CMK (cell line): ENCODE measurements at regions not wholly inside any gene's neighbourhood (a gene's known extent, or its start where the extent isn't known, plus 50 kb on each side); places are given as distances from the start of the nearest gene placed in this dataset.
"Not testable (repeated sequence)": the region's sequence is repeated elsewhere in the genome, so short reads cannot be mapped to it uniquely, and the experiment has no call there.

Source experiments
- DNase-seq: peaks from one replicate; pipeline ENCODE4 v3.0.0-alpha.2; 2010; ENCODE audit warnings: low read depth

DNA sequence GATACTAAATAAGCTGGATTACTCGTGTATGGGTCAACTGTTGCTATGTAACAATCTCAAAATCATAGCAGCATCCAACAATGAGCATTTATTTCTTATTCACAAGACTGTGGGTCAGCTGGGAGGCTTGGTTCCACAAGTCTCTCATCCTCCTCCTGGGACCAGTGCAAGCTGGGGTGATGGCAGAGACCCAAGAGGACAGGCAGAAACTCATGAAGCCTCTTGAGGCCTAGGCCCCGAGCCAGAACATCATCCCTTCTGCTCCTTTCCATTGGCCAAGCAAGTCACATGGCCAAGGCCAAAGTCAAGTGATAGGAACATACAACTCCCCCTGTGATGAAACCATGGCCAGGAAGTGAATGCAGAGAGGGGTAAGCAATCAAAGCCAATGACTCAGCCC is 422.1 kb downstream of the BCOR start:
- DNase-seq, result no peak

DNA sequence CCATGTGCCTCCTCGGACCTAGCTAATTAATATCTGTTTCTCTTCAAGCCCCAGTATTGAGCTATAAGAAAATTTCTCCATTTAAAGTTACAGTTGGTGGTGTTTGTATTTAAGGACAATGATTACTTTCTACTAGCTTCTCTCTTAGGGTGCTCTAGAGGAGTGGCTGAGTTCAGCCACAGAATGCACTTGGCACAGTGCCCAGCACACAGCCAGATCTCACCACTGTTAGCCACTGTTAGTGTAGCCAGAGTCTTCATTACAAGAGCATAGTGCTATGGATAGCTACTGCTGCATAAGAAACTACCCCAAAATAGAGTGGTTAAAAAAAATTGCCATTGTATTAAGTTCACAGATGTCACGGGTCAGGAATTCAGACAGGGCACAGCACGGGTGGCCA is 421.3 kb downstream of the BCOR start:
- DNase-seq, result no peak

DNA sequence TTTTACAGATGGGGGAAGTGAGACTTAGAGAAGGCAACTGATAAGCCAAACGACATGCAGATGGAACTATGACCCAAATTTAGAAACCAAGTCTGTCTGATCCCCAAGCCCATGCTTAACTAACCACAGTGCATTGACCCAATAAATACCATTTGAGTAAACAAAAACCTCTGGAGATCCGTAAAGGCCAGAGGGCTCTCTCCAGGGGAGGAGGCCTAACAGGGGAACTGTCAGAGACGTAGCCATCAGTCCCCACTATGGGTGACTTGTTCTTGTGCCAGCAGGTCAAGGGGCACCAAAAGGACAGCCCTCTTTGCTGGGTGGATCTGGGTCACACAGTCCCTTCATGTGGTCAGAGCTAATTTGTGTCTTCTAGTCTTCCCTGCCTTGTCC is 420.2 kb downstream of the BCOR start:
- DNase-seq, result no peak

DNA sequence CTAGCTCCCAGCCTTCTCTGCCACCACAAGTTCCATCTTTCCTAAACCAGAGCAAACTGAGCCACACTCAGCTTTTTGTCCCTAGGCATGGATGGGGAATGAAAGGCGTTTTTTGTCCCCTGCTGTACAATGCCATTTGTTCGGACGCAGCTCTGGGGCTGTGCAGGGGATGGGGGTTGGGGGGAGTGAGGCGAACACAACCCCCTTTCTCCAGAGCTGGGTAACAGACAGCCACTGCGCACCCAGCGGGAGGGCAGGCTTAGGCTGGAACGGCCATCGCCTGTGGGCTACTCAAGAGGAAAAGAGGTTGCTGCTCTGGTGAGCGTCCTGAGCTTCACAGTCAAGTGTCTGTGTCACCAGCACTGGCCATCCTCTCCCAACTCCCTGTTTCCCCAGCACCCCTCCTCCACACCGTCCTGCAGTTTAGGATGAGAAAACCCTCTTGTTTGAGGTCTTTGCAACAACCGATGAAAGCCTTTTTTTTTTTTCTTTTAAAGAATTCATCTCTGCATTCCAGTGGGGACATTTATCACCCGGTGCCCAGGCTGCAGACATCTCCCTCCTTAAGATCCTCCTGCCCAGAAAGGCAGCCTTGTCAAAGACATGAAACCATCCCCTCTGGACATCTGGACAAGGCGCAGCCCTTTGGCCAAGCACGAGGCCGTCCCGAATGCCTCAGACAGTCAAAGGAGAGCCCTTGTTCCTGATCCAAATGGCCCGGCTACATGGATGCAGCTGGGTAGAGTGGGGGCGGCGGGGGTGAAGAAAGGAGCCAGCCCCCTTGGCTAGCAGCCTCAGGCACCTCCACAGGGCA is 419.6 kb downstream of the BCOR start:
- DNase-seq, result no peak

DNA sequence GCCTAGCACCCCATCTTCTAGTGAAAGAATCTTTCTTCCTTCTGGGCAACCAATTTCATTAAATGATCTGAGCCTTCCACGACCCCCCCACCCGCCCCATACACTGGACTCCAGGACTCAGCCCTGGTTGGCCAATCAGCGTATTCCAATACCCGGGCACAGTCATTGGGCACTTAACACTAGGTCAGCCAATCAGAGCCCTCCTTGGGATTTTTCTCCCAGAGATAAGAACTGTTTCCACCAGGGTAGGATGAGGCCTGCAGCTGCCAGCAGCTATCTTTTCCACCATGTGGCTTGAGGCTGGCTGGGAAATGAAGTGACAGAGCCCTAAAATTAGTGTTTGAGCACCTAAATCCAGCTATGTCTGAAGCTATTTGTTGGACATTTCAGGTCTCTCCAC is 418.8 kb downstream of the BCOR start:
- DNase-seq, result no peak

DNA sequence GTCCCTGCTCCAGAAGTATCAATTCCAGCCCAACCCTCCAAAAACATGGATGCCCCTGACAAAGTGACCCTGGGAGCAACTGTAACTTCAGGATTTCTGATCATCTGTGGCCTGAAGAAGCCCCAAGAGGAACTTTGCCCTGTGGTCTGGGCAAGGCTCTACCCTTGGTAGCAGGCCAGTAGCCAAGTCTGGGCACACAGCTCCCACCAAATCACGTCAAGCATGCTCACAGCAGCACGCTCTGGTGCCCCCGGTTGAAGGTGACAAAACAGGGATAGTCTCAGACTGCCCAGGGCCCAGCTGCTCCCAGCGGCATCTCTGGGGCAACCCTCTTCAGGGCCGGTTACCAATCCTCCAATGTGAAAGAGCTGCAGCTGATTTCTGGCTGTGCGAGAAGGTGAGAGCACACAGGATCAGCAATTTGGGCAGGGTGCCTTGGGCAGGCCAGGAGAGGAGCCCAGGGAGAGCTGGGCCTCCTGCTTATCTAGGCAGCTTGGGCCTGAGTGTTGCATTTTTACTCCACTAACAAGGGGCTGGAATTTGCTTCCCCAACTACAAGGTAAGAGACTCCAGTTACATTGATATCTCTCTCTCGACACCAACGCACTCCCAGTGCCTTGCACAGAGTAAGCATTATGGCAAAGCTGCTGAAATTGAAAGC is 418.1 kb downstream of the BCOR start:
- DNase-seq, result no peak

DNA sequence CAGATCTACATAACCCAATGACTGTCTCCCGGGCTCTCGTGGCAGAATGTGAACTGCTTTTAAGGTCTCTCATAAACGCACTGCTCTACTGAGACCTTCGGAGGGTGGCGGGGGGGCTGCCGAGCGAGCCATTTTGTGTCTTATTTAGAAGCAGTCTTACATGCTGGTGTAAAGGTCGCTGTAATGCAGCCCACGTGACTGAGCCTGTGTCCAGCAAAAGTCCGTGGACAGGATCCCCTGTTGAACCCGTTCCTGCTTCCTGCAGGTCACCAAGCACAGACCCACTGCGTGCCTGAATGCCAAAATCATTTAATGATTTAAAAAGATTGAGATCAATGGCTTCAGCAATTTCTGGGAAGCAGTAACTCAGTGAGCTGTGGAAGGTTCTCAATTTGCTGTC is 415.9 kb downstream of the BCOR start:
- no peak for DNase-seq

DNA sequence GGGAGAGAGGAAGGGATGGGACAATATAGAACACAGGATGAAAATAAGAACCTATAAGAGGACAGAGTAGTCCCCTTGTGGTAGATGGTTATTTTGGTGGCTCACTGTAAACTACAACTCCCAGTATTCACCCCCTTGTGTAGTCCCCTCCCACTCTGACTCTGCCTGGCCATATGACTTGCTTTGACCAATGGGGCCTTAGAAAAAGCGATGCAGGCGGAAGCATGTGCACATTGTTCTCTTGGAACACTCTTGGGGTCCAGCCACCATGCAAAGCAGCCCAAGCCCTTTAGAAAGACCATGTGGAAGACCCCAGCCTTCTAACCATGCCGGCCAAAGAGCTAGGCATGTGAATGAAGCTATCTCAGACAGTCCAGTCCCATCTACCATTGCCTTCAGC is 415.0 kb downstream of the BCOR start:
- no peak for DNase-seq

DNA sequence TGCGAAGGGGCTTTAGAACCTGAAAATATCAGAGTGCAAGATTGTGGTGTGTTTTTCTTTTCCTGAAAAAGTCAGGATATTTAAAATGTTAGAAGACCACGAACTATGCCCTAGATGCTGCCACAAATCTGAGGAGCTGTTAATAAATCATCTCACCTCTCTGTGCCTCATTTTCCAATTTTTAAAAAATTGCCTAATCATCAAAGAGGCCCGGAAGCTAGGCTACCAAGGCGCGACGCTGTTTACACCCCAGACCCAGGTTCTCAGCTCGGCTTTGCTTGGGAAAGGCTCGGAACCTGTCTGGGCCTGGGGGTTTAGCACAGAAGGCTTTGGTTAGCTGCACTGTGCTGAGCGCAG is 409.6 kb downstream of the BCOR start:
- DNase-seq, result no peak

DNA sequence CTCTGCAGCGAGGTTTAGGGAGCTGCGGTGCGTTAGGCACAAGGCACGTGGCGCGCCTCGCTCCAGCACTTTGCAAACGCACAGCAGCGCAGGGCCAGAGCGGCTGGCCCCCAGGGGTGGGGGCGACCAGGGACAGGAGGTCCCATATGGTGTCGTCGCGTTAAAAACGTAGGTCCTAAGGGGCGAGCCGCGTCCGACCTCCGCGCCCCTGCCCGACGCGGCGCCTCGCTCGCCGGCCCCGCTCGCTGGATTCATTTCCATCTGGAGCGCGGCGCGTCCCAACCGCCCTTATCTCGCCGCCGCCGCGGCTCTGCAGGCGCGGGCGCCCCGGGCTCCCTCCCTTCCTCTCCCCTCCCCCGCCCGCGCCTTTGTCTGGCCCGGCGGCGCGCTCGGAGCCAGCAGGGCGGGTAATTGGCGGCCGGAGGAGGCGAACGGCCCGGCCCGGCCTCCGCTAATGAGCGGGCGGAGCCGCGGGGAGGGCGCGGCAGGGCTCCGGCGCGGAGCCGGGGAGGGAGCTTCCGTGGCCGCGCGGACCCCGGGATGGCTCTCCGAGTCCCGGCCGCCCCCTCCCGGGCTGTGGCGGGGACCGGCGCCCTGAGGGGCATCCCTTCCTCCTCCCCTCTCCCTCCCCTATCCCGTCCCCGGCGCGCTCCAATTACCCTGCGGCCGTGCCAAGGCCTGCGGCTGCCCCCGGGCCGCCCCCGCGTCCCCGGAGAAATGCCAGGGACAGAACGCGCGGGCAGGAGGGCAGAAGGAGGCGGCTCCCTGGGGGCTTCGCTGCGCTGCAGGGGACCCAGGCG is 409.0 kb downstream of the BCOR start:
- peak; percentile 12 for DNase-seq

DNA sequence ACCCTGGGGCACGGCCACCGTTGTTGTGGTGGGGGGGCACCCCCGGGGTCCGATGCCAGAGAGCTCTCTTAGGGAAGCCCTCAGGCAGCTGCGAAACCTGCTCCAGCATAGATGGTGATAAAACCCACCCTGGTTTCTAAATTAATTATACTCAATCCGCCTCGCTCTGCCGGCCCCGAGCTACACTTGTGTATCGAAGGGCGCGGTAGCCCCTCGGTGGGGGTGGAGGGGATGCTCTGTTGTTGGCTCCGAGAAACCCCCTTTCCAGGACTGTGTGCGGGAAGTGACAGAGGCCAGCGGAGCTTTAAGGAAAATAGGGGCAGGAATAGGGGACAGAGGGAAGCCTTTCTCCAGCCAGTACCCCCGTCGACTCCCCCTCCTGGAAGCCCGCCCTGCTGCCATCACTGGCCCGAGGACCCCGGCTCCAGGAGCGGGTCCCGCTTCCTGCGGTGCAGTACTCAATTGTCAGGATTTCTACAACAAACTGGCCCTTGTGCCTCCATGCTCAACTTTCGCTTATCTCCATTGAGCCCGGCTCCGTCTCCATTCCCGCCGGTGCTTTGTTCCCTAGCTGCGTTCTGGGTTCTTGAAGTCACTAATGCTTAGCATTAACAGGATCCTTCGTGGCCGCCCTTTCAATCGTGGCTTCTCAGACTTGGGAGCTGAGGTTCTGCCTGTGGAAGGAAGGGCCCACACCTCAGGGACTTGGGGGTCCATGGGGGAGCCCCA is 408.2 kb downstream of the BCOR start:
- DNase-seq, result no peak

DNA sequence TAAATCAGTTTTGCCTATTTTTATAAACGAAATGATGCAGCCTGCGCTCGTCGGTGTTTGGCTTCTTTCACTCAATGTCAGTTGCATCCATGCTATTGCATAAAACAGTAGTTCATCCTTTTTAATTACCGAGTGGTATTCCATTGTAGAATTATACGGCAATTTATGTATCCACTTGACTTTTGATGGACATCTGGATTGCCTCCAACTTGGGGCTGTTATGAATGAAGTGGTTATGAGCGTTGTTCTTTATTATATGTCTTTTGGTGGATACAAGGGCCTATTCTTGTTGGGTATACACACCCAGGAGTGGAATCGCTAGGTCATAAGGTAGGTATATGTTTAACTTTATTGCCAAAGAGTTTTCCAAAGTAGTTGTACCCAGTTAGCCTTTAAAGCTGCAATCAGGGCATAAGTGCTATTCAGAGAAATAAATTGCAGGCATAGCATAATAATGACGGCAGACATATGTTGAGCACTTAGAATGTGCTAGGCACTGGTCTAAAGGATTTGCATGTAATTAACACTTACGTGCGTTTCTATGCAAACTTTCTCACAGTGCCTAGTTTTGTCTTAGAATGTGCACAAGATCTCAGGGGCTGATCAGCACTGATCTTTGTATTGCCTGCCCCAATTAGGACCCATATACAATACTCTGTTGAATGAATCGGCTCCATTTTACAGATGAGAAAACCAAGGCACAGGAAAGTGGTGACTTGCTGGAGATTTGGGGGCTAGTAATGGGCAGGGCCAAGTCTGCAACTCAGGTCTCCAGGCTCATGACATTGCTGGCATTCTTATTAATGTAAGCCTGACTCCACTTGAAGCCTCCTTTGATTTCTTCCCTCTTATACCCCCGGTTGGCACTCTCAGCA is 407.0 kb downstream of the BCOR start:
- no peak for DNase-seq

DNA sequence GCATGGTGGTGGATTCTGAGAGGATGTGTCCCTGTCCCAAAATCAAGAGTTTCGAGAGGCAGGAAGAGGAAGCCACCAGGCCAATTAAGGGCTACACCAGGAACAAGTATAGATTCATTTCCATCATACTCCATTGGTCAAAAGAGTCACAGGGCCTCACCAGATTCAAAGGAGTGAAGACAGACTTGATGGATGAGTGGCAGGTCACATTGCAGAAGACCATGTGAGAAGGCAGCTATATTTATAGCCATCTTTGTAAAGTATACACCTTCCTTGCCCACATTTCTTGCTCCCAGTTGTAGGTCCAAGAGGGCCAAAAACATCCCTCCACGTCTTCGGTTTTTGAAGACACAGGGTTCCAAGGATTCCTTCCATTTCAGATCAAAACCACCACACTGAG is 406.0 kb downstream of the BCOR start:
- no peak for DNase-seq

DNA sequence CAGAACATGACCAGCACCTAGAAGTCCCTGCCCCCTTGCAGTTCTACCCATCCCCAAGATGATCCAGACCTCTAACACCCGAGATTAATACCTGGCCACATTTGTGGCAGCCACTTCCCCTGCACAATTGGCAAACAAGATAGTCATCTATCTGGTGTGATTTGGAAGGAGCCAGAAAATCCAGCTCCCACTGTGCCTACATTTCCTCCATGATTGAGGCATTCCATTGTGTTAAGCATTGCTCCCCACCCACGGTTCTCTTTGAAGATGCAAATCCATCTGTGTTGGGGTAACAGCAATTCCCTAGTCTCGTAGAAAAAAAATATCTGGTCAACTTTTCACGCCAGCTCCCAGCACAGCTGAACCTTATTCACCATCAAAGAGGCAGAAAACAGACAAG is 405.0 kb downstream of the BCOR start:
- no peak for DNase-seq

DNA sequence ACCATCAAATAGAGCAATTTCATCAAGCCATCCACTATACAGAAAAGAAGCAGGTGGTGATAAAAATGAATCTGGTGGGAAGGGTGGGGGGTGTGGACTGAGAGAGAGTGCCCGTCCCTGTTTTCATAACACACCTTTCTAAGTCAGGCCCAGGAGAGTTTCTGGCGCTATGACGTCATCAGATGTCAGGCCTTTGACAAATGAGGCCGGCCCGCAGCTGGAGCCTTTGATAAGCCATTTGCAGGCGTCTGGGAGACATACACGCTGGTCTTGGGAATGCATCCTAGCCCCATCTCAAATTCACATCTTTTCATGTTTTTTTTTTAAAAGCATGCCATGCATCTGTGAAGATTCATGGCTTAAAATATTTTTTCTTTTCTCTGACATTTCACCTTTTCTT is 404.5 kb downstream of the BCOR start:
- peak; percentile 24 for DNase-seq

DNA sequence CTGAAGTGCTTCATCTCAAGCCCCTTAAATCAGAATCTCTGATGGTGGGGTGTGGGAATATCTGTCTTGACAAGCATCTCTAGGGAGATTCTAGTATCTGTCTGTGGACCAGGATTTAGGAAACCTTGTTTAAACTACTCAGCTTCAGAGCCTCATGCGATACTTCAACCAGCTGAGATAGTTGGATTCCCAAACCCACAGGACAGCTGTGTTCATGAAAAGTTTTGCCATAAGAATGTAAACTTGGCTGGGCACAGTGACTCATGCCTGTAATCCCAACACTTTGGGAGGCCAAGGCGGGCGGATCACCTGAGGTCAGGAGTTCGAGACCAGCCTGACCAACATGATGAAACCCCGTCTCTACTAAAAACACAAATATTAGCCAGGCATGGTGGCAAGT is 395.1 kb downstream of the BCOR start:
- DNase-seq, result not testable (repeated sequence)

DNA sequence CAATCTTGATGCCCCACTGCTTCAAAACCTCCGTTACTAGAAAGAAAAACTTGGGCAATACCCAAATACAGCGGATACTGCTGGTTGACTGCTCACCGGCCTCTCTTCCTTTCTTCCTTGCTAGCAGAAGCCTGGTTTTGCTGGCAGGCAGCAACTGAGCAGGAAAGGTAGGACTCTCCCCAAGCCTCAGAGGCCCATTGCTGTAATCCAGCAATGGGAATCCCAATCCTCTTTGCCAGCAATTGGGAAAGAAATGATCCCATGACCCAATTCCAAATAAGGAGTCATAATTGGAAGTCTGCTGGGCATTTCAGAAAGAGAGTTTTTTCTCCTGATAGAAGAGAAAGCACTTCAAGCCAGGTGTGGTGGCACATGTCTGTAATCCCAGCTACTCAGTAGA is 394.5 kb downstream of the BCOR start:
- no peak for DNase-seq

DNA sequence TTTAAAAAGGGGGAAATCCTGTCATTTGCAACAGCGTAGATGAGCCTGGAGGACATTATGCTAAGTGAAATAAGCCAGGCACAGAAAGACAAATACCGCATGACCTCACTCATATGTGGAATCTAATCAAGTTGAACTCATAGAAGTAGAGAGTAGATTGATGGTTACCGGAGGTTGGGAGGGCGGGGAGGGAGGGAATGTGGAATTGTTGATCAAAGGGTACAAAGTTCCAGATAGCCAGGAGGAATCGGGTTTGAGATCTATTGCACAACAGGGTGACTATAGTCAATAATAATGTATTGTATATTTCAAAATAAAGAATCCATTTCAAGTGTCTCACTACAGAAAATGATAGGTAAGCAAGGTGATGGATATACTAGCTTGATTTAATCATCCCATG is 393.2 kb downstream of the BCOR start:
- no peak for DNase-seq

DNA sequence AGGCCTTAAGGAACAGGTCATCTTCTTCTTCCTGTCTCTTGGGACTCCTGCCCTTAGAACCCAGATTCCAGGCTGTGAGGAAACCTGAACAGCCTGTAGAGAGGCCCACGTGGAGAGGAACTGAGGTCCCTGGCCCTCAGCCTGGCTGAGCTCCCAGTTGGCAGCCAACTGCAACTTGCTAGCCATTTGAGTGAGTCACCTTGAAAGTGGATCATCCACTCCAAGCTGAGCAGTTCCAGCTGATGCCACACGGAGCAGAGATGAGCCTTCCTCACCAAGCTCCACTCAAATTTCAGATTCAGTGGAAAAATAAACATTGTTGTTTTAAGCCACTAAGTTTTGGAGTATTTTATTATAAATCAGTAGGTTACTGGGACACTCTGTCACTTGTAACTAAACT is 392.5 kb downstream of the BCOR start:
- DNase-seq, result no peak

DNA sequence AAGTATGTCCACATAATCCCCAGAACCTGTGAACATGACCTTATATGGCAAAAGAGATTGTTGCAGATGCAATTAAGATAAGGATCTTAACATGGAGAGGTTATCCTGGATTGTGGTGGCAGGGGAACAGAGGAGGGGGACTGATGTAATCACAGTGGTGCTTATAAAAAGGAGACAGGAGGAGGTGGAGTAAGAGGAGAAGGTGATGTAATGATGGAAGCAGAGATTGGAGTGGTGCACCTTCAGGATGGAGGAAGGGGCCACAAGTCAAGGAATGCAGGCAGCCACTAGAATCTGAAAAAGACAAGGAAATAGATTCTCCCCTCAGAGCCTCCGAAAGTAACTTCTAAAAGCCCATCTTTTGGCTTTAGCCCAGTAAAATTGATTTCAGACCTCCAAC is 388.4 kb downstream of the BCOR start:
- DNase-seq, result no peak

DNA sequence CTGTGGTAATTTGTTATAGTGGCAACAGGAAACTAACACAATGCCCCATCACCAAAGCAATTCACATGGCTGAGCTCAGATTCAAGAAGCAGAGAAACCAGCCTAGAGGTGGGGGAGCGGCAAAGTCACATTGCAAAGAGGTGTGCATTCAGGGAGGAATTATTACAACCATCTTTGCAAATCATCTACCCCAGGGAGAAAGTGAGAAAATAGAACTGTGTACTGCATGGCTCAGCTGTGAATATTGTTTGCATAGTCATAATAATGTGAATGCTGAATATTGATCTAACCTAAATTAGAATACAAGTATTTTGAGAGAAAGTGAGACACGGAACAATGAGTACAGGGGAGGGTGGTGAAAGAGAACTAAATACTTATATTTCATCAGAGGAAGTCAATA is 387.9 kb downstream of the BCOR start:
- DNase-seq, result no peak

DNA sequence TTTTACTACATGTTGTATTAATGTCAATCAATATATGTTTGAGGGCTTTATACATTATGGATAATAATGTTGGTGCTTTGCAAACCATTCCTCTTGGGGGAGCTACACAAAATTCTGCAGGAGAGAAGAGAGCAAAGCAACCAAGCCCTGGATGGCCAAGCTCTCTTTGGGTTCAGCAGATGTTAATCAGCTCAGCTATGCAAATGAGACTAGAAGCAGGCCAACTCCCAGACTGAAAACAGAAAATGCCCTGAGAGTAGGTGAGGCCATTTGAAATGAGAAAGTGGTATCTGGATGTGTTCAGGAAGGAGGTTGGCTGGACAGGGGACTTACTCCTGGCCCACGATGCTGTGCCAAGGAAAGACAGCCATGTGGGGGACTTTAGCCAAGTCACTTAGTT is 387.0 kb downstream of the BCOR start:
- no peak for DNase-seq
